ENCODE measurements at regions not wholly inside any gene's neighbourhood (a gene's known extent, or its start where the extent isn't known, plus 50 kb on each side); places are given as distances from the start of the nearest gene placed in this dataset.

DNA sequence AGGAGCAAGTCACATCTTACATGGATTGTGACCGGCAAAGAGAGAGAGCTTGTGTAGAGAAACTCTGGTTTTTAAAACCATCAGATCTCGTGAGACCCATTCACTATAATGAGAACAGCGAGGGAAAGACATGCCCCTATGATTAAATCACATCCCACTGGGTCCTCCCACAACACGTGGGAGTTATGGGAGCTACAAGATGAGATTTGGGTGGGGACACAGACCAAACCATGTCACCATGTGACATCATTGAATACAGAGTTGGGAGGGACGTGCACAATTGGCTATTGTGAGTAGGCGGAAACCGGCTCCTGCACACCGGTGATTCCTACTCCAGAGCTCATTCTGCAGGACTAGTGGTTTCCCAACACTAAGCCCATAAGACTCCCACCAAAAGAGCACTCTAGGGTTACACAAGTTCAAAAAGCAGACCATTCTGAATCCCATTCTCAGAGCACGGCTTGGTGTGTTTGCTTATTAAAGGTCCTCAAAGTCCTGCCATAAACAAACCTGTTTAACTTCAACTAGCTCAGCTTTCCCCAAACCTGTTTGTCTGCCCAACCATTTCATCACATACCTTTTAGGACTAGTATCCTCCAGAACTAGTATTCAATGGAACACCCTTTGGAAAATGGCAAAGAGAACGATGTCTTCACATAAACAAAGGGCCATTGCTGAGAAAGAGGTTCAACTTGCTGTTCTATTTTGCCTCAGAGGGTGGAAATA is 167.6 kb downstream of the TLE3 start:
- no peaks in the 10 kb centered on the region for H3K27me3 ChIP-seq (ENCODE audit: insufficient read depth, low read length)
- H3K36me3 ChIP-seq (ENCODE audit: insufficient read depth, low read length), result peaks cover under 1% of the 10 kb centered on the region; the same call in 1 of the 2 replicates
- H3K4me1 ChIP-seq (ENCODE audit: insufficient read depth, low read length, severe bottlenecking), result no peaks in the 10 kb centered on the region
- H3K9me3 ChIP-seq (ENCODE audit: low read length), result peaks cover 3% of the 10 kb centered on the region; the same call in 1 of the 2 replicates
- no peaks in the 10 kb centered on the region for H3K79me2 ChIP-seq (ENCODE audit: insufficient read depth, low read length)
- no peak overlapping the region for H3K9ac ChIP-seq (ENCODE audit: low read length)
- H3K27ac ChIP-seq (ENCODE audit: low read depth, low read length, poor library complexity, severe bottlenecking), result no peak overlapping the region
- no peak overlapping the region for H3K4me2 ChIP-seq (ENCODE audit: low read length)
- H3K9me2 ChIP-seq (ENCODE audit: low read depth, low read length), result no peaks in the 10 kb centered on the region
- H3F3A ChIP-seq (ENCODE audit: insufficient read depth, low read length), result no peaks in the 10 kb centered on the region
- TF ChIP-seq CTCF (IDR thresholded peaks at IDR 0.05; ENCODE audit: low read length) (no peak), EZH2 (IDR thresholded peaks at IDR 0.05; ENCODE audit: borderline replicate concordance, low read length) (no peak)
- H3K4me3 ChIP-seq (ENCODE audit: low read depth, low read length, poor library complexity, severe bottlenecking), result no peak overlapping the region
- no peaks in the 10 kb centered on the region for H4K20me1 ChIP-seq (ENCODE audit: insufficient read depth, low read length)
- H2AFZ ChIP-seq (ENCODE audit: low read length), result no peak overlapping the region

DNA sequence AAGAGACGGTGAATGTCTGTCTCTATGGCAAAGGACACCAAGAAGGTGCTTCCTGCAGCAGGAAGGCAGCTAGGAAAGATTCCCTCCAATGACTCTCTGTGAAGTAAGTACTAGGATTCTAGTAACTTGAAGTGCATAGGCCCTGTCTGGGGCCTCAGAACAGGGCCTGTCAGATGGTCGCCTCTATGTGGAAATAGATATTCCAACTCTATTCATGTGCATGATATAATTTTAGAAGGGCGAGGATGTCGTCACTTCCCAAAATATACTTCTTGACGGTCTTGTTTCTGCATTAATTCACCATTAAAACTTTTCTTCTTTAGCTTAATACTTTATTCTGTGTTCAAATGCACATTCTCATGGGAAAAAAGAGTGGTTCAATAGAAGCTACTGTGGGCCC is 167.0 kb downstream of the TLE3 start:
- H3K9me2 ChIP-seq (ENCODE audit: low read depth, low read length), result no peaks in the 10 kb centered on the region
- no peak for TF ChIP-seq CTCF (IDR thresholded peaks at IDR 0.05; ENCODE audit: low read length)
- no peak for TF ChIP-seq EZH2 (IDR thresholded peaks at IDR 0.05; ENCODE audit: borderline replicate concordance, low read length)
- no peaks in the 10 kb centered on the region; the same call in 1 of the 2 replicates for H3K9me3 ChIP-seq (ENCODE audit: low read length)
- H4K20me1 ChIP-seq (ENCODE audit: insufficient read depth, low read length), result no peaks in the 10 kb centered on the region
- no peak overlapping the region for H3K9ac ChIP-seq (ENCODE audit: low read length)
- no peak overlapping the region for H2AFZ ChIP-seq (ENCODE audit: low read length)
- no peaks in the 10 kb centered on the region; the same call in 1 of the 2 replicates for H3K36me3 ChIP-seq (ENCODE audit: insufficient read depth, low read length)
- H3F3A ChIP-seq (ENCODE audit: insufficient read depth, low read length), result no peaks in the 10 kb centered on the region
- no peaks in the 10 kb centered on the region for H3K27me3 ChIP-seq (ENCODE audit: insufficient read depth, low read length)
- no peak overlapping the region for H3K27ac ChIP-seq (ENCODE audit: low read depth, low read length, poor library complexity, severe bottlenecking)
- H3K4me1 ChIP-seq (ENCODE audit: insufficient read depth, low read length, severe bottlenecking), result no peaks in the 10 kb centered on the region
- H3K4me2 ChIP-seq (ENCODE audit: low read length), result no peak overlapping the region
- H3K4me3 ChIP-seq (ENCODE audit: low read depth, low read length, poor library complexity, severe bottlenecking), result no peak overlapping the region
- no peaks in the 10 kb centered on the region for H3K79me2 ChIP-seq (ENCODE audit: insufficient read depth, low read length)

DNA sequence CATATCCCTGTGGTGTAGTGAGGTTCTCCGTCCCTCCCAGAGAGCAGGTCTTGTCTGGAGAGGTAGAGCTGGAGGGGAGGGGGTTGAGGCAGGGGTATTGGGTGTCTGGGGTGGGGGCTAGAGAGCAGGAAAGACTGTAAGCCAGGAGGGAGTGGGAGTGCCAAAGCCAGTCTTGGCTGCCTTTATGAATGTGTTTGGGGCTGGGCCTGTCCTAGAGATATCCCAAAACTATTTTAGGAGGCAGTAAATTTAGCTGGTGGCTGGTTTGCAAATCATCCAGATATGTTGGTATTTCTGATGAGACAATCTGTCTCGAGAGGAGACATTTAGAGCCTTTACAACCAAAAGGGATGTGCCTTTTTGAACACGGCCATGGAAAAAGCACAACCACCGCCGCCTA is 166.6 kb downstream of the TLE3 start:
- H3K36me3 ChIP-seq (ENCODE audit: insufficient read depth, low read length), result no peaks in the 10 kb centered on the region; the same call in 1 of the 2 replicates
- H3K9ac ChIP-seq (ENCODE audit: low read length), result no peak overlapping the region
- no peaks in the 10 kb centered on the region; the same call in 1 of the 2 replicates for H3K9me3 ChIP-seq (ENCODE audit: low read length)
- no peaks in the 10 kb centered on the region for H4K20me1 ChIP-seq (ENCODE audit: insufficient read depth, low read length)
- no peaks in the 10 kb centered on the region for H3F3A ChIP-seq (ENCODE audit: insufficient read depth, low read length)
- no peaks in the 10 kb centered on the region for H3K27me3 ChIP-seq (ENCODE audit: insufficient read depth, low read length)
- TF ChIP-seq CTCF (IDR thresholded peaks at IDR 0.05; ENCODE audit: low read length), result no peak
- TF ChIP-seq EZH2 (IDR thresholded peaks at IDR 0.05; ENCODE audit: borderline replicate concordance, low read length), result no peak
- H3K9me2 ChIP-seq (ENCODE audit: low read depth, low read length), result no peaks in the 10 kb centered on the region
- H3K4me2 ChIP-seq (ENCODE audit: low read length), result no peak overlapping the region
- H3K27ac ChIP-seq (ENCODE audit: low read depth, low read length, poor library complexity, severe bottlenecking), result no peak overlapping the region
- H2AFZ ChIP-seq (ENCODE audit: low read length), result no peak overlapping the region
- no peaks in the 10 kb centered on the region for H3K79me2 ChIP-seq (ENCODE audit: insufficient read depth, low read length)
- no peaks in the 10 kb centered on the region for H3K4me1 ChIP-seq (ENCODE audit: insufficient read depth, low read length, severe bottlenecking)
- no peak overlapping the region for H3K4me3 ChIP-seq (ENCODE audit: low read depth, low read length, poor library complexity, severe bottlenecking)
